CD4-positive, alpha-beta memory T cell (primary cell): ENCODE measurements at regions not wholly inside any gene's neighbourhood (a gene's known extent, or its start where the extent isn't known, plus 50 kb on each side); places are given as distances from the start of the nearest gene placed in this dataset.
A peak's percentile ranks its signal among the peaks of the same experiment; 100 is the strongest.
"Not testable (repeated sequence)": the region's sequence is repeated elsewhere in the genome, so short reads cannot be mapped to it uniquely, and the experiment has no call there.

ENCODE experiments used
- CTCF ChIA-PET: fragments of 350-600 bp; sonication (Branson Sonifier 250); formaldehyde crosslinking; loops from one replicate; lab custom pipeline; 2021; ENCODE audit warnings: inconsistent platforms; ENCODE audit not compliant: partially characterized antibody; lab: Charles Lee
- POLR2A ChIA-PET: fragments of 350-600 bp; sonication (Branson Sonifier 250); formaldehyde crosslinking; loops from one replicate; lab custom pipeline; 2021; ENCODE audit not compliant: partially characterized antibody; lab: Charles Lee
- DNase-seq, 5 donors: peaks; one replicate each; pipeline versions ENCODE4 v3.0.0 to v3.0.0-alpha.2; 2020 to 2022; ENCODE audit warnings: mixed read lengths in 1 of 5
- H3K27ac ChIP-seq: one replicate; pipeline ENCODE4 v1.7.0; 2013; ENCODE audit warnings: low read depth, low read length
- H3K27me3 ChIP-seq: 2 replicates; pipeline ENCODE4 v1.7.0; 2013; ENCODE audit warnings: mild to moderate bottlenecking, low read length, moderate library complexity; ENCODE audit not compliant: insufficient read depth
- H3K36me3 ChIP-seq: 2 replicates; pipeline ENCODE4 v1.7.0; 2013; ENCODE audit warnings: mild to moderate bottlenecking, low read length, moderate library complexity; ENCODE audit not compliant: insufficient read depth
- H3K4me1 ChIP-seq: 2 replicates; pipeline ENCODE4 v1.7.0; 2013; ENCODE audit warnings: mild to moderate bottlenecking, low read length, moderate library complexity; ENCODE audit not compliant: insufficient read depth
- H3K4me3 ChIP-seq, 2 donors: one replicate each; pipeline ENCODE4 v1.7.0; 2013; ENCODE audit warnings: low read length in 2 of 2, mild to moderate bottlenecking in 1 of 2
- H3K9me3 ChIP-seq, 2 donors: one replicate each; pipeline ENCODE4 v1.7.0; 2013; ENCODE audit warnings: low read length in 2 of 2, control low read depth in 1 of 2; ENCODE audit not compliant: control insufficient read depth in 1 of 2
- H3K27ac Mint-ChIP-seq, 7 donors: one replicate each; pipeline ENCODE4 v1.8.0; 2020 to 2021; ENCODE audit warnings: mixed read lengths in 7 of 7, mild to moderate bottlenecking in 6 of 7, inconsistent platforms in 3 of 7, moderate library complexity in 3 of 7
- H3K27me3 Mint-ChIP-seq, 2 donors: one replicate each; pipeline ENCODE4 v1.8.0; 2020 to 2021; ENCODE audit warnings: mixed read lengths in 2 of 2
- H3K36me3 Mint-ChIP-seq, 2 donors: one replicate each; pipeline ENCODE4 v1.8.0; 2020 to 2021; ENCODE audit warnings: mixed read lengths in 2 of 2, inconsistent platforms in 1 of 2, mild to moderate bottlenecking in 1 of 2
- H3K4me1 Mint-ChIP-seq, 4 donors: one replicate each; pipeline ENCODE4 v1.8.0; 2020 to 2021; ENCODE audit warnings: mixed read lengths in 4 of 4, mild to moderate bottlenecking in 1 of 4
- H3K4me3 Mint-ChIP-seq, 8 donors: one replicate each; pipeline ENCODE4 v1.8.0; 2020 to 2021; ENCODE audit warnings: mixed read lengths in 8 of 8, mild to moderate bottlenecking in 7 of 8, moderate library complexity in 6 of 8, inconsistent platforms in 3 of 8
- H3K9me3 Mint-ChIP-seq, 8 donors: one replicate each; pipeline ENCODE4 v1.8.0; 2020 to 2021; ENCODE audit warnings: mixed read lengths in 8 of 8, mild to moderate bottlenecking in 5 of 8, inconsistent platforms in 3 of 8, moderate library complexity in 1 of 8
- intact Hi-C: fragments of 100-400 bp; cut with micrococcal nuclease; formaldehyde crosslinking; loops from one replicate; pipeline ENCODE4 v1.15.1; 2023

DNA sequence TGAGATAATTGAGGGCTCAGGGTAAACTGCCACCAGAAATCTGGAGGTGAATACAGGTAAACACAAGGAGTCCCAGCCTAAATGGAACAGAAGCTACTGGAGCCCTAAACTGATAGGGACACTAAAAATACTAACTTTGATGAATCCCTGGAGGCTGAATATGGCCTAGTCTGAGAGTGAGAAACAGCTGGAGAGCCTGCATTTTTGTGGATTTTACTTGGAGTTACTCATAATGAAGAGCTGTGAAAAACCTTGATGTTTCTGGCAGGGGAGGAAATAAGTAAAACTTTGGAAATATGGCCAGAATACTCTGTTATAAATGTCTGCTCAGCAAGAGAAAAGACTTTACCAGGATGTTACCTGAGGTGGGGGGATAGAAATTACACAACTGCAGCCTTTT lies 164.4 kb downstream of the LIPI start:
- no peaks in the 10 kb centered on the region for H3K4me1 ChIP-seq
- H3K9me3 Mint-ChIP-seq: no peaks in the 10 kb centered on the region
- DNase-seq: no peak
- H3K4me3 Mint-ChIP-seq: no peak overlapping the region
- no peaks in the 10 kb centered on the region for H3K36me3 Mint-ChIP-seq
- CTCF ChIA-PET: no interaction called here
- POLR2A ChIA-PET: no interaction called here
- H3K27me3 ChIP-seq: no peaks in the 10 kb centered on the region
- H3K9me3 ChIP-seq: no peaks in the 10 kb centered on the region
- no peak overlapping the region for H3K27ac ChIP-seq
- no peaks in the 10 kb centered on the region for H3K36me3 ChIP-seq
- no peak overlapping the region for H3K4me3 ChIP-seq
- no peaks in the 10 kb centered on the region for H3K27me3 Mint-ChIP-seq
- intact Hi-C loops: no loop called here
- H3K27ac Mint-ChIP-seq: no peak overlapping the region
- no peaks in the 10 kb centered on the region for H3K4me1 Mint-ChIP-seq

DNA sequence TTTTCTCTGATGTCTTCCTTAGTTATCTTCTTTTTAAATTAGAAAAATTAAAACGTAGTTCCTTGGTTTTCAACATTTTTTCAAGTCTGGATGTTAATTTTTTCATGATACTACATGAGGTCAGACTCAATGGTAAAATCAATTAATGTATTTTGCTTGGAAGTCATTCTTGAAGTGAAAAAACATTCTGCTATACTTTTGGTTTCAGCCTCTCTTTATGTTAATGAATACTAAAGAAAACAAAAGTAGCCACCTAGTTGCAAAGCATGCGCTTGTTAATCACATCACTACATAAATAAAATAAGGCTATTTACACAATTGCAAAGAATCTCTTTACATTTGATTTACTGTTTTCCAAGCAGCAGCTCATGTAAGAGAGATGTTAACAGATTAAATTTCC lies 170.4 kb downstream of the LIPI start:
- Histone ChIP-seq H3K36me3 (no peaks in the 10 kb centered on the region), H3K9me3 (no peaks in the 10 kb centered on the region), H3K27ac (no peak overlapping the region), H3K4me3 (no peak overlapping the region), H3K4me1 (no peaks in the 10 kb centered on the region), H3K27me3 (no peaks in the 10 kb centered on the region)
- H3K27ac Mint-ChIP-seq: no peak overlapping the region
- no peak overlapping the region for H3K4me3 Mint-ChIP-seq
- intact Hi-C loops: no loop called here
- ChIA-PET CTCF (no interaction called here), POLR2A (no interaction called here)
- H3K27me3 Mint-ChIP-seq: no peaks in the 10 kb centered on the region
- DNase-seq: no peak
- no peaks in the 10 kb centered on the region for H3K4me1 Mint-ChIP-seq
- no peaks in the 10 kb centered on the region for H3K9me3 Mint-ChIP-seq
- no peaks in the 10 kb centered on the region for H3K36me3 Mint-ChIP-seq

DNA sequence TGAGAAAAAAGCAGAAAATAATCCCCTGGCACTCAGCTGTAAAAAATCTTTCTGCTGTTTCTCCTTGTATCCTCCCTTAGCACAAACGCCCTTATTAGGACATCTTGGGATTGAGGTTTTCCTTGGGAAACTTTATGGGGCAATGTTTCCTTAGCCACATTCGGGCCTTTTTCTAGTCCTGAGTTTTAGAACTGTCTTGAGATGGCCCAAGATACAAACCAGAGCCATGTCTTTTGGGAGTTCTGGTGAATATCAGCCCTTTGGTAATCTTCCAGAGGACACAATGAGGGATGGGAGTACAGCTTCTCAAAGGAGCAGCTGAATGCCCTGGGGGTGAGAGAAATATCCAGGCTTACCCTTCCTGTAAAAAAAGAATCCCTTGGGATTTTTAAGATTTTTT lies 182.1 kb downstream of the LIPI start:
- Mint-ChIP-seq H3K4me1 (peaks cover 2 to 12% (median 6%) of the 10 kb centered on the region in 4 donors), H3K27ac (peak overlapping the region in 1 of 7 donors; percentile 77), H3K4me3 (peak overlapping the region in 4 of 8 donors; percentile 39 to 61 (median 54))
- H3K27me3 Mint-ChIP-seq, H3K4me3 ChIP-seq, H3K27me3 ChIP-seq, H3K9me3 Mint-ChIP-seq, POLR2A ChIA-PET, H3K9me3 ChIP-seq, intact Hi-C loops, H3K36me3 ChIP-seq, H3K27ac ChIP-seq, H3K4me1 ChIP-seq, DNase-seq, H3K36me3 Mint-ChIP-seq, CTCF ChIA-PET: not testable (repeated sequence)

DNA sequence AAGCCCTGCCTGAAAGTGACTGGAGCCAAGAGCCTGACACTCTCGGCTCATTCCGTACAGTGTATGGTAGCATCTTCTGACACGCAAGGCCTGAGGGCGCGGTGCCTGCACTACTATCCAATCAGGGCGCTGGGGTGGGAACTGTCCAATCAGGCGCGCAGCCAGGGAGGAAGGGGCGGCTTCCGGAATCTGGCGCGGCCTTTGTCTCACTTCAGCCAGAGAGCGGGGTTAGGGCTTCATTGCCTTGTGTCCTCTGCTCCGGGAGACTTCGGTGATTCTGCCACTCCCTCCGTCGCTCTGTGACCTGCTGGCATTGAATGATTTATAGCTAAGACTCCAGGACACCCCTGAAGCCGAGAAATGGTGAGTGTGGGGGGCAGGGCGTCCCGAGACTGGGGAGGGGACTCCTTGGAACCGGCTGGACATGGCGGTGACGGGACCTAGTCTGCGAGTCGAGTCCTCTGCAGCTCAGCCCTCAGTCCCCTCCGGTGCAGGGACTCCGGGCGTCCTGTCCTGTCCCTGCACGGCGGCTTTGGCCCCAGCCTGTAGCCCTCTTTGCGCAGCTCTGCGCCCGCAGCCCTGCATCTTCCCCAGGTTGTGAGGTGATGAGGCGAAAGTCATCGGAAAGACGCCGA lies 183.4 kb downstream of the LIPI start:
- H3K4me1 ChIP-seq, intact Hi-C loops, H3K27me3 ChIP-seq, H3K27me3 Mint-ChIP-seq, H3K27ac ChIP-seq, H3K9me3 ChIP-seq, H3K9me3 Mint-ChIP-seq, CTCF ChIA-PET, H3K36me3 Mint-ChIP-seq, POLR2A ChIA-PET, H3K36me3 ChIP-seq: not testable (repeated sequence)
- DNase-seq: peak; percentile 82 to 86 (median 84)
- Mint-ChIP-seq H3K4me1 (peaks cover 2 to 12% (median 6%) of the 10 kb centered on the region in 4 donors), H3K27ac (peak overlapping the region; percentile 70 to 94 (median 89)), H3K4me3 (peak overlapping the region; percentile 87 to 93 (median 90))
- peak overlapping the region in 1 of 2 donors; percentile 62 for H3K4me3 ChIP-seq

DNA sequence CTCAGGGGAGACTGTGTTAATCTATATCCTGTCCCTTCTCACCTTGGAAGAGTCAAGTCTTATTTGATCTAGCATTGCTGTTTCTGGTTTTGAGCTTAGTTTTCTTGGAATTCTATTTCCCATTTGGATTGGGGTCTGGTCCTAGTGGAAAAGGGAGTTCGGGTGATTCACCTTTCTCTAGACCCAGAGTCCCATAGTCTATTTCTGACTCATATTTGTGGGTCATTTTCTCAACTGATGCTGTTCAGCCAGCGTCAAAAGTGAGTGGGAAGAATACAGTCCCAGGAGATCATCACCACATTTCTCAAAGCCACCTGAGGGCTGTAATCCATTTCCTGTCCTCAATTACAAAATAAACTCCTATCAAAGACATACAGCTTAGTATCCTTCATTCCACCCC lies 190.6 kb downstream of the LIPI start:
- H3K9me3 Mint-ChIP-seq, CTCF ChIA-PET, H3K36me3 ChIP-seq, intact Hi-C loops, POLR2A ChIA-PET, H3K4me3 Mint-ChIP-seq, H3K27ac ChIP-seq, H3K4me1 ChIP-seq, H3K9me3 ChIP-seq, DNase-seq, H3K36me3 Mint-ChIP-seq, H3K27me3 Mint-ChIP-seq, H3K4me1 Mint-ChIP-seq, H3K27ac Mint-ChIP-seq, H3K4me3 ChIP-seq, H3K27me3 ChIP-seq: not testable (repeated sequence)

DNA sequence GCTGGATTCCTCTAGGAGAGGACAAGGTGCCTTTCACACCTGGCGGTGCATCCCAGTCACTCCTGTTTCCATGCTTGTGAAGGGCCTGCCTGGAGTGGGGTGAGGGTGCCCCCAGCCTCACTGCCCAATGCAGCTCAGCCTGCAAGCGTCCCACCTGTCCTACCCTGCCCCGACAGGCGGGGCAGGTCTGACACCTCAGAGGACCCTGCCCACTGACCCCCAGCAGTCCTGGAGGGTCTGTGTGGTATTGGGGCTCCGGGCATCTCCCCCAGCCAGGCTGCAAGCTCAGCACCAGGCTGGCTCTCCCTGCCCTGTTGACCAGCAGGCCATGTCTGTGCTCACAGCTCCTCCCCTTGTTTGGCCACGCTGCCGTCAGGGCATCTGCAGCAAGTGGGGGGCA lies 194.9 kb downstream of the LIPI start:
- H3K9me3 Mint-ChIP-seq, H3K4me1 Mint-ChIP-seq, POLR2A ChIA-PET, H3K27ac Mint-ChIP-seq, intact Hi-C loops, H3K4me3 ChIP-seq, H3K27me3 Mint-ChIP-seq, H3K27ac ChIP-seq, H3K9me3 ChIP-seq, H3K36me3 ChIP-seq, H3K4me1 ChIP-seq, H3K36me3 Mint-ChIP-seq, H3K4me3 Mint-ChIP-seq, DNase-seq, H3K27me3 ChIP-seq, CTCF ChIA-PET: not testable (repeated sequence)

DNA sequence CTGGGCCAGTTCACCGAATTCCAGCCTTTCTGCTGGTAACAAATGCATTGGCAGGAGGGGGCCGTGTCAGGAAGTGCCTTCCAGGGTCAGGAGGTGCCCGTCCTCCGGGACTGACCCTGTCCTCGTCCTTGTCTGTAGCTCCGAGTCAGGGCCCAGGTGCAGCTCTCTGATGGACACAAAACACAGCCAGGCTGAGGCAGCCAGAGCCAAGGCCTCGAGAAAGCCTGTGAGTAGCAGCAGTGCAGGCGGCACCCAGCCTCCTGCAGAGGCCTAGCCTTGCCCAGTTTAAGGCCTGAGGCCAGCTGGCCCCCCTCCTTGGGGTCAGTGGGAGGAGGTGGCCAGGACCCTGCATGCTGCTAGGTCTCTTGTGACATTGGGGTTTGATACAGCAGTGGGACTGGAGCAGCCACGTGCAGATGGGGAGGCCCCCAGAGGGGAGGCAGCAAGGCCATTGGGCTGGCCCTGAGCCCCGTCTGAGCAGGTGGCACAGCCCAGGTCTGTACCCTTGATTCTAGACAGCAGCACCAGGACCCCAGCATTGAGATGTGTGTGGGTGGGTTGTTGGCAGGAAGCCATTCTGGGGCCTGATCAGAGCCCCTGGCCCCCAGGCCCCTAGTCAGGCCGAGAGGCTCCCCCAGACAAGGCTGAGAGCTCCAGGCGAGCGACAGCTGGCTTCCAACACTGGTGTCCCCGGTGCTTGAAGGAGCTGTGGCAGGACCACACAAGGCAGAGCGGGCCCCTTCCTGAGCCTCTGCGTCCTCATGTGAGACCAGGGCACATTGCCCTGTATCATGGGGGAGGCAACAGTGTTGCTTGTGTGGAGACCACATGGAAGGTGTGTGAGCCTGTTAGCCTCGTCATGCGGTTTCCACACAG lies 196.9 kb downstream of the LIPI start:
- H3K36me3 Mint-ChIP-seq, H3K4me3 ChIP-seq, DNase-seq, H3K4me1 Mint-ChIP-seq, H3K4me3 Mint-ChIP-seq, POLR2A ChIA-PET, H3K9me3 ChIP-seq, H3K36me3 ChIP-seq, H3K9me3 Mint-ChIP-seq, H3K27me3 Mint-ChIP-seq, CTCF ChIA-PET, H3K4me1 ChIP-seq, H3K27ac ChIP-seq, H3K27ac Mint-ChIP-seq, H3K27me3 ChIP-seq, intact Hi-C loops: not testable (repeated sequence)
